CD4-positive, alpha-beta T cell (primary cell): ENCODE measurements at regions not wholly inside any gene's neighbourhood (a gene's known extent, or its start where the extent isn't known, plus 50 kb on each side); places are given as distances from the start of the nearest gene placed in this dataset.

Experiments used
- ATAC-seq: fragments of 200-7000 bp; cut with Tn5 transposase; one replicate; pipeline ENCODE4 v1.10.0; 2022; ENCODE audit warnings: mild to moderate bottlenecking; ENCODE audit not compliant: poor library complexity
- CTCF ChIA-PET: fragments of 350-600 bp; sonication (Branson Sonifier 250); formaldehyde crosslinking; loops from one replicate; lab custom pipeline; 2021; ENCODE audit warnings: antibody characterized with exemption, inconsistent platforms; lab: Charles Lee
- POLR2A ChIA-PET: fragments of 350-600 bp; sonication (Branson Sonifier 250); formaldehyde crosslinking; loops from one replicate; lab custom pipeline; 2021; ENCODE audit warnings: antibody characterized with exemption, inconsistent platforms; lab: Charles Lee
- DNase-seq, 14 experiments: peaks; one replicate each; pipeline ENCODE4 v3.0.0-alpha.2; 2013 to 2020; ENCODE audit warnings: mixed read lengths in 2 of 14
- H3K27ac ChIP-seq, 2 donors: one replicate each; pipeline versions ENCODE4 v1.5.1 to v1.7.0; 2013; ENCODE audit warnings: low read length in 2 of 2, low read depth in 1 of 2, mild to moderate bottlenecking in 1 of 2
- H3K27me3 ChIP-seq, 2 experiments: 1 replicate in 1 of 2; 2 replicates in 1 of 2; pipeline versions ENCODE4 v1.6.1 to v1.7.0; 2013; ENCODE audit warnings: low read length in 2 of 2, control low read depth in 1 of 2, mild to moderate bottlenecking in 1 of 2, moderate library complexity in 1 of 2; ENCODE audit not compliant: insufficient read depth in 2 of 2, control insufficient read depth in 1 of 2
- H3K36me3 ChIP-seq: one replicate; pipeline ENCODE4 v1.6.1; 2013; ENCODE audit warnings: low read length, control low read depth; ENCODE audit not compliant: insufficient read depth
- H3K4me1 ChIP-seq: one replicate; pipeline ENCODE4 v1.6.1; 2013; ENCODE audit warnings: low read length, control low read depth; ENCODE audit not compliant: insufficient read depth
- H3K4me3 ChIP-seq: one replicate; pipeline ENCODE4 v1.5.1; 2013; ENCODE audit warnings: mild to moderate bottlenecking, low read length, moderate library complexity
- H3K9me3 ChIP-seq, 2 experiments: 1 replicate in 1 of 2; 2 replicates in 1 of 2; pipeline versions ENCODE4 v1.6.1 to v1.7.0; 2013; ENCODE audit warnings: low read length in 2 of 2, mild to moderate bottlenecking in 2 of 2, control low read depth in 1 of 2, moderate library complexity in 1 of 2; ENCODE audit not compliant: control insufficient read depth in 1 of 2, insufficient read depth in 1 of 2
- H3K27ac Mint-ChIP-seq: one replicate; pipeline ENCODE4 v1.8.0; 2020; ENCODE audit warnings: mixed read lengths
- H3K27me3 Mint-ChIP-seq: one replicate; pipeline ENCODE4 v1.8.0; 2021; ENCODE audit warnings: mixed read lengths
- H3K36me3 Mint-ChIP-seq: one replicate; pipeline ENCODE4 v1.8.0; 2021; ENCODE audit warnings: low read depth, mixed read lengths
- H3K4me1 Mint-ChIP-seq: one replicate; pipeline ENCODE4 v1.8.0; 2021; ENCODE audit warnings: low read depth, mixed read lengths
- H3K4me3 Mint-ChIP-seq: one replicate; pipeline ENCODE4 v1.8.0; 2020; ENCODE audit warnings: mild to moderate bottlenecking, mixed read lengths
- H3K9me3 Mint-ChIP-seq: one replicate; pipeline ENCODE4 v1.8.0; 2020; ENCODE audit warnings: mixed read lengths
- CTCF ChIP-seq: fragments of 200-600 bp; IDR thresholded peaks from one replicate; pipeline ENCODE4 v1.8.0; 2022; ENCODE audit warnings: antibody characterized with exemption, mild to moderate bottlenecking
- intact Hi-C, 2 experiments: fragments of 100-400 bp; cut with DNase I in 1 of 2; cut with micrococcal nuclease in 1 of 2; formaldehyde crosslinking; loops; one replicate each; pipeline versions ENCODE4 v1.15.1 to v1.9.0; 2023 to 2025; cut with DNase I, micrococcal nuclease

- H3K27ac Mint-ChIP-seq: no peak overlapping the region
- no peaks in the 10 kb centered on the region for H3K4me1 Mint-ChIP-seq
- POLR2A ChIA-PET: no interaction called here
- intact Hi-C loops: no loop called here
- no peak overlapping the region for H3K4me3 ChIP-seq
- H3K9me3 ChIP-seq: no peaks in the 10 kb centered on the region
- H3K36me3 Mint-ChIP-seq: no peaks in the 10 kb centered on the region
- CTCF ChIA-PET: interaction anchor here (0.6 to 0.9 kb wide), 2 partner anchors 9 to 34 kb away, joined by 3 read pairs; no protein-coding TSS in a partner anchor
- H3K27me3 Mint-ChIP-seq: no peaks in the 10 kb centered on the region
- ATAC-seq (no peak), DNase-seq (no peak)
- no peaks in the 10 kb centered on the region for H3K36me3 ChIP-seq
- no peaks in the 10 kb centered on the region for H3K4me1 ChIP-seq
- H3K9me3 Mint-ChIP-seq: peaks cover 1% of the 10 kb centered on the region
- H3K27ac ChIP-seq: no peak overlapping the region
- TF ChIP-seq CTCF: no peak
- no peak overlapping the region for H3K4me3 Mint-ChIP-seq
- H3K27me3 ChIP-seq: no peaks in the 10 kb centered on the region
Measured at GRCh38 chr6:140182821-140183220, 808.4 kb upstream of the CITED2 start.

GRCh38 chr6:140181876-140182275 lies 807.4 kb upstream of the CITED2 start:
- Mint-ChIP-seq H3K9me3 (no peaks in the 10 kb centered on the region), H3K36me3 (no peaks in the 10 kb centered on the region), H3K4me1 (no peaks in the 10 kb centered on the region), H3K4me3 (no peak overlapping the region), H3K27me3 (no peaks in the 10 kb centered on the region), H3K27ac (no peak overlapping the region)
- H3K4me3 ChIP-seq: no peak overlapping the region
- DNase-seq: no peak
- H3K4me1 ChIP-seq: no peaks in the 10 kb centered on the region
- ATAC-seq: no peak
- TF ChIP-seq CTCF: no peak
- no peaks in the 10 kb centered on the region for H3K27me3 ChIP-seq
- H3K27ac ChIP-seq: no peak overlapping the region
- intact Hi-C loops: no loop called here
- POLR2A ChIA-PET: no interaction called here
- no peaks in the 10 kb centered on the region for H3K9me3 ChIP-seq
- H3K36me3 ChIP-seq: no peaks in the 10 kb centered on the region
- CTCF ChIA-PET: no interaction called here

- Mint-ChIP-seq H3K27me3 (no peaks in the 10 kb centered on the region), H3K4me3 (no peak overlapping the region), H3K36me3 (no peaks in the 10 kb centered on the region), H3K4me1 (no peaks in the 10 kb centered on the region), H3K9me3 (no peaks in the 10 kb centered on the region), H3K27ac (no peak overlapping the region)
- ChIA-PET CTCF (no interaction called here), POLR2A (no interaction called here)
- DNase-seq (no peak), ATAC-seq (no peak)
- Histone ChIP-seq H3K27ac (no peak overlapping the region), H3K36me3 (no peaks in the 10 kb centered on the region), H3K4me1 (no peaks in the 10 kb centered on the region), H3K4me3 (no peak overlapping the region), H3K27me3 (no peaks in the 10 kb centered on the region), H3K9me3 (no peaks in the 10 kb centered on the region)
- TF ChIP-seq CTCF: no peak
- intact Hi-C loops: no loop called here
Measured at GRCh38 chr6:140180306-140180705, 805.9 kb upstream of the CITED2 start.
